H1 (cell line): ENCODE measurements at regions not wholly inside any gene's neighbourhood (a gene's known extent, or its start where the extent isn't known, plus 50 kb on each side); places are given as distances from the start of the nearest gene placed in this dataset.

ENCODE experiments used
- ATF3 ChIP-seq: IDR thresholded peaks from 2 replicates; pipeline ENCODE4 v1.6.1; 2011; ENCODE audit warnings: low read depth, mild to moderate bottlenecking, low read length; ENCODE audit not compliant: insufficient read depth
- CREB1 ChIP-seq: IDR thresholded peaks from 2 replicates; pipeline ENCODE4 v1.6.1; 2012; ENCODE audit warnings: inconsistent platforms
- CTCF ChIP-seq, 3 experiments: IDR thresholded peaks; 1 replicate in 2 of 3; 2 replicates in 1 of 3; pipeline versions ENCODE4 v1.5.1 to v1.6.1; 2011; ENCODE audit warnings: low read length in 3 of 3, mild to moderate bottlenecking in 3 of 3, inconsistent platforms in 2 of 3, low read depth in 1 of 3, moderate library complexity in 1 of 3; ENCODE audit not compliant: insufficient read depth in 1 of 3; ENCODE audit errors: control extremely low read depth in 1 of 3
- EP300 ChIP-seq, 2 experiments: IDR thresholded peaks; 1 replicate in 1 of 2; 2 replicates in 1 of 2; pipeline ENCODE4 v1.6.1; 2011 to 2012; ENCODE audit warnings: low read depth in 2 of 2, low read length in 2 of 2, mild to moderate bottlenecking in 2 of 2, borderline replicate concordance in 1 of 2, inconsistent platforms in 1 of 2, moderate library complexity in 1 of 2
- POLR2A ChIP-seq, 2 experiments: IDR thresholded peaks; 1 replicate in 1 of 2; 2 replicates in 1 of 2; pipeline ENCODE4 v1.6.1; 2011; ENCODE audit warnings: low read depth in 2 of 2, low read length in 2 of 2, mild to moderate bottlenecking in 2 of 2; ENCODE audit errors: control extremely low read depth in 1 of 2
- RXRA ChIP-seq: IDR thresholded peaks from 2 replicates; pipeline ENCODE4 v1.6.1; 2011; ENCODE audit warnings: low read depth, mild to moderate bottlenecking, low read length, moderate library complexity; ENCODE audit not compliant: insufficient read depth
- SP1 ChIP-seq: IDR thresholded peaks from 2 replicates; pipeline ENCODE4 v1.6.1; 2011; ENCODE audit warnings: low read depth, low read length
- ZNF274 ChIP-seq: IDR thresholded peaks from 2 replicates; pipeline ENCODE4 v1.7.0; 2012; ENCODE audit warnings: low read length, borderline replicate concordance; ENCODE audit errors: extremely low read depth

GRCh38 chr1:147409886-147410285 is 131.4 kb upstream of the BCL9 start:
- TF ChIP-seq ZNF274, result no peak
- no peak for TF ChIP-seq EP300 (IDR thresholded peaks at IDR 0.05; ENCODE audit: borderline replicate concordance in 1 of 2, low read depth in 2 of 2, low read length in 2 of 2)
- TF ChIP-seq CTCF (IDR thresholded peaks at IDR 0.05; ENCODE audit: control extremely low read depth in 1 of 3, insufficient read depth in 1 of 3, low read depth in 1 of 3, low read length in 3 of 3), result no peak
- no peak for TF ChIP-seq RXRA
- no peak for TF ChIP-seq ATF3
- TF ChIP-seq CREB1, result no peak
- TF ChIP-seq POLR2A (IDR thresholded peaks at IDR 0.05; ENCODE audit: control extremely low read depth in 1 of 2, low read depth in 2 of 2, low read length in 2 of 2), result no peak
- TF ChIP-seq SP1, result no peak
